ENCODE measurements at regions not wholly inside any gene's neighbourhood (a gene's known extent, or its start where the extent isn't known, plus 50 kb on each side); places are given as distances from the start of the nearest gene placed in this dataset.

GRCh38 chr6:93123585-93123984, 295.8 kb downstream of the EPHA7 start:
- no peak overlapping the region for H3K27ac ChIP-seq (ENCODE audit: low read length)
- H3K36me3 ChIP-seq (ENCODE audit: insufficient read depth, low read depth, low read length) = no peaks in the 10 kb centered on the region
- no peaks in the 10 kb centered on the region for H3K27me3 ChIP-seq (ENCODE audit: insufficient read depth, low read length)
- peaks cover 5% of the 10 kb centered on the region; the same call in 1 of the 2 replicates for H3K9me3 ChIP-seq (ENCODE audit: insufficient read depth, low read depth, low read length)
- peaks cover 19% of the 10 kb centered on the region; the same call in 1 of the 2 replicates for H3K4me1 ChIP-seq (ENCODE audit: insufficient read depth, low read length)
- H3K9ac ChIP-seq (ENCODE audit: low read depth, low read length) = no peak overlapping the region
- no peak overlapping the region for H3K4me3 ChIP-seq (ENCODE audit: low read length)

GRCh38 chr6:93120154-93120742, 299.1 kb downstream of the EPHA7 start:
- no peak overlapping the region for H3K9ac ChIP-seq (ENCODE audit: low read depth, low read length)
- H3K4me3 ChIP-seq (ENCODE audit: low read length) = no peak overlapping the region
- H3K9me3 ChIP-seq (ENCODE audit: insufficient read depth, low read depth, low read length) = no peaks in the 10 kb centered on the region
- no peak overlapping the region for H3K27ac ChIP-seq (ENCODE audit: low read length)
- no peaks in the 10 kb centered on the region for H3K27me3 ChIP-seq (ENCODE audit: insufficient read depth, low read length)
- no peaks in the 10 kb centered on the region for H3K36me3 ChIP-seq (ENCODE audit: insufficient read depth, low read depth, low read length)
- peaks cover 32% of the 10 kb centered on the region; the same call in 1 of the 2 replicates for H3K4me1 ChIP-seq (ENCODE audit: insufficient read depth, low read length)

DNA sequence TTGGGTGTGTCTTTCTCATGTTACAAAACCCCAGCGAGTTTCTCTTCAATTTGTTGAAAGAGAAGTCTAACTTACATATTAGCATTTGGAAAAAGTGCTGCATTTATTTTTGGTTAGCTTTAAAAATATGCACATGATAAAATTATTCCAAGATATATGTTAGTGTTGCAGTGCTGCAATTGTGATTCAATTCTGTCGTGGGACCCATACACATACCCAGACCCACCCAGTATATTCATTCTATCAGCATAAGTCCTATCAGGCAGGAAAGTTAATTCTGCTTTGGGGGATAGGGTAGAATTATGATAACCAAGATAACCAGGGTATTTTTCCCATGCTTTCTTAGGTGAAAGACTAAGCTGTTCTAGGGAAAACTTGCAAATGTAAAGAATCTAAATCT, 313.5 kb downstream of the EPHA7 start:
- H3K9me3 ChIP-seq (ENCODE audit: insufficient read depth, low read depth, low read length) = peaks cover 2% of the 10 kb centered on the region; the same call in 1 of the 2 replicates
- H3K36me3 ChIP-seq (ENCODE audit: insufficient read depth, low read depth, low read length) = no peaks in the 10 kb centered on the region
- H3K9ac ChIP-seq (ENCODE audit: low read depth, low read length) = no peak overlapping the region
- no peak overlapping the region for H3K4me3 ChIP-seq (ENCODE audit: low read length)
- H3K27me3 ChIP-seq (ENCODE audit: insufficient read depth, low read length) = no peaks in the 10 kb centered on the region
- no peak overlapping the region for H3K27ac ChIP-seq (ENCODE audit: low read length)
- no peaks in the 10 kb centered on the region for H3K4me1 ChIP-seq (ENCODE audit: insufficient read depth, low read length)

GRCh38 chr6:93105017-93105416, 314.3 kb downstream of the EPHA7 start:
- no peak overlapping the region for H3K27ac ChIP-seq (ENCODE audit: low read length)

DNA sequence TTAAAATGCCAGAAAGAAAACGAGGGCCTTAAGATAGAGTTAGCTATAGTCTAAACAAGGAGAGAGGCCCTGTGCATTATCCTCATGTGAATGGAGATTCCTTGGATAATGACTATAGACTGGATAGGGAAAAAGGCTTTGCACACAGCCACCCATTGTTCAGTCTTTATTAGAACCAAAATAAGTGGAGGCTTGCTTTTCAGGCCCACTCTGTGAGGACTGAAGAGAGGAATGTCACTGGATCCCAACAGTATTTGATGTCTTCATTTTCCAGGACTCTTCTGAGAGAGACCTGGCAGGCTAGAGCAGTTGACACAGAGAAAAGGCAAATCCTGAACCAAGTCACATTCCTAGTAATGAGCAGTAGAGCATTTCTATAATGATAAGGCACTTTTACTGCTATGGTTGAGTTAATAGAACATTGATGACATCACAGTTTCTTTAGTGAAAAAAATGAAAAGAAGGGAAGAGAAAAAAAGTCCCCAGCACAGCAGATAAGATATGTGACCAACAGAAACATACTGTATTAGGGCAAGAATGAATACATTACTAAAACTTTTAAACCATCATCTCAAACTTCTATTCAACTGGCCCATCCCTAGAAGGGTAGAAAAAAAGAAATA, 315.1 kb downstream of the EPHA7 start:
- no peaks in the 10 kb centered on the region for H3K27me3 ChIP-seq (ENCODE audit: insufficient read depth, low read length)
- H3K4me1 ChIP-seq (ENCODE audit: insufficient read depth, low read length) = no peaks in the 10 kb centered on the region
- H3K9me3 ChIP-seq (ENCODE audit: insufficient read depth, low read depth, low read length) = peaks cover 4% of the 10 kb centered on the region; the same call in 1 of the 2 replicates
- no peaks in the 10 kb centered on the region for H3K36me3 ChIP-seq (ENCODE audit: insufficient read depth, low read depth, low read length)
- H3K27ac ChIP-seq (ENCODE audit: low read length) = no peak overlapping the region
- H3K4me3 ChIP-seq (ENCODE audit: low read length) = no peak overlapping the region
- H3K9ac ChIP-seq (ENCODE audit: low read depth, low read length) = no peak overlapping the region

More at GRCh38 chr6:93105017-93105416, 314.3 kb downstream of the EPHA7 start:
- H3K36me3 ChIP-seq (ENCODE audit: insufficient read depth, low read depth, low read length) = no peaks in the 10 kb centered on the region
- peaks cover 4% of the 10 kb centered on the region; the same call in 1 of the 2 replicates for H3K9me3 ChIP-seq (ENCODE audit: insufficient read depth, low read depth, low read length)
- no peaks in the 10 kb centered on the region for H3K27me3 ChIP-seq (ENCODE audit: insufficient read depth, low read length)
- H3K4me1 ChIP-seq (ENCODE audit: insufficient read depth, low read length) = no peaks in the 10 kb centered on the region
- H3K9ac ChIP-seq (ENCODE audit: low read depth, low read length) = no peak overlapping the region
- H3K4me3 ChIP-seq (ENCODE audit: low read length) = no peak overlapping the region

DNA sequence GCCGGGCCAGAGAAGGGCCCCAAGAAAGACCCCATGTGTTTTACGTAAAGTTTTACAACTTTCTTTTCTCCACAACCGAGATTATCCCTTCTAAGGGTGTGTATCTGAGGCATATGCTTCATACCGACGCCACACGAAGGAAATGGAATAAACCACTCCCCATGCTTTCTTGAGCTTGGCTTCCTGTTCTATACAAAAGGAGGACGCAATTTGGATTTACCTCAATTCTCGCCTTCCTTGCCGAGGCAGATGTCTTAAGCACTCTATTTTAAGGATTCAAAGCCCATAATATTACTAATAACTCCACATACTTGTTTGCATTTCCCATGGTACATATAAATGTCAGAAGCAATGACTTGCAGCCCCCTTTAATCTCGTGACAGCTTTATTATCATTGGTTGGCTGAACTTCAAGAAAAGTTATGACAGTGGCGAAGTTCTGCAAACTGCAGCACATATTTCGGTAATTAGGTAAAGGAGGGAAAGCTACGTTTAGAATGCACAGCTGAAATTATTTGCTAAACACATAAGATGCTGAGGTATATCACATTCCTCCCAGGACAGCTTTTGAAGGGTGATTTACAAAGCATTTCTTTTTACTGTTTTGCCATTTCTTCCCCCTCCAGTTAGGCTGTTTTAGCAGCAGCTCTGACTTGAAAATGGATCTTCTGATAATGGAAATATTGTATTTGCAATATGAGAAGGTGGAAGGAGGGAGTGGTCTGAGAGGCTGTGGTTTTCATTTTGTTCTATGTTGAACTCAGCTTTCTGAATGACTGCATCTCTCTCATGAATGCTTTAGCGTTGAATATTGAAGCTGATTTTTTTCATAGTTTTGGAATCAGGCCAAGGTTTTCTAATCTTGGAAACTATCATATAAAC, 330.5 kb downstream of the EPHA7 start:
- Histone ChIP-seq H3K4me3 (ENCODE audit: low read length) (no peak overlapping the region), H3K9ac (ENCODE audit: low read depth, low read length) (no peak overlapping the region), H3K4me1 (ENCODE audit: insufficient read depth, low read length) (peaks cover 8% of the 10 kb centered on the region; the same call in 1 of the 2 replicates), H3K27ac (ENCODE audit: low read length) (no peak overlapping the region), H3K36me3 (ENCODE audit: insufficient read depth, low read depth, low read length) (no peaks in the 10 kb centered on the region), H3K9me3 (ENCODE audit: insufficient read depth, low read depth, low read length) (no peaks in the 10 kb centered on the region), H3K27me3 (ENCODE audit: insufficient read depth, low read length) (no peaks in the 10 kb centered on the region)

DNA sequence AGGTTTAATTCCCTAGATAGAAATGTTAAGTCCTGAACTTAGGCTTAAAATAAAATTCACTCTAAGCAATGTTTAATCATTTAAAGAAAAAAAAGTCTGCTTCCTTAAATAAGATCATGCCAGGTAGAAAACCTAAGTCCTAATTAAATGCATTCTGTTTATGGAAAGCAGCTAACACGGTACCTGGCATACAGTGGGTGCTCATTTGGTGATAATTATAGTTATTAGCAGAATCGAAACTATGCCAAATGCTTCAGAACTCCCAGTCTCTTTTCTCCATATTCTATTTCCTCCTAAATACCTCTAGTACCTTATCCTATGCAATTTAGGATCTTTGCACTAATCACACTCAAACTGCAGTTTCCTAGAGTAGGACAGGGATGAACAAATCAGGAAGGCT, 331.8 kb downstream of the EPHA7 start:
- H3K9ac ChIP-seq (ENCODE audit: low read depth, low read length) = no peak overlapping the region
- H3K4me3 ChIP-seq (ENCODE audit: low read length) = no peak overlapping the region
- no peaks in the 10 kb centered on the region for H3K36me3 ChIP-seq (ENCODE audit: insufficient read depth, low read depth, low read length)
- H3K27ac ChIP-seq (ENCODE audit: low read length) = no peak overlapping the region
- H3K9me3 ChIP-seq (ENCODE audit: insufficient read depth, low read depth, low read length) = no peaks in the 10 kb centered on the region
- H3K27me3 ChIP-seq (ENCODE audit: insufficient read depth, low read length) = no peaks in the 10 kb centered on the region
- H3K4me1 ChIP-seq (ENCODE audit: insufficient read depth, low read length) = peaks cover 16% of the 10 kb centered on the region; the same call in 1 of the 2 replicates

- H3K4me3 ChIP-seq (ENCODE audit: low read length) = no peak overlapping the region; the same call in 1 of the 2 replicates
- no peaks in the 10 kb centered on the region for H3K27me3 ChIP-seq (ENCODE audit: insufficient read depth, low read length)
- H3K4me1 ChIP-seq (ENCODE audit: insufficient read depth, low read length) = peaks cover 16% of the 10 kb centered on the region; the same call in 1 of the 2 replicates
- no peak overlapping the region for H3K9ac ChIP-seq (ENCODE audit: low read depth, low read length)
- H3K27ac ChIP-seq (ENCODE audit: low read length) = no peak overlapping the region
- no peaks in the 10 kb centered on the region for H3K9me3 ChIP-seq (ENCODE audit: insufficient read depth, low read depth, low read length)
- no peaks in the 10 kb centered on the region for H3K36me3 ChIP-seq (ENCODE audit: insufficient read depth, low read depth, low read length)
Observed at GRCh38 chr6:93086351-93086750, 333.0 kb downstream of the EPHA7 start.

DNA sequence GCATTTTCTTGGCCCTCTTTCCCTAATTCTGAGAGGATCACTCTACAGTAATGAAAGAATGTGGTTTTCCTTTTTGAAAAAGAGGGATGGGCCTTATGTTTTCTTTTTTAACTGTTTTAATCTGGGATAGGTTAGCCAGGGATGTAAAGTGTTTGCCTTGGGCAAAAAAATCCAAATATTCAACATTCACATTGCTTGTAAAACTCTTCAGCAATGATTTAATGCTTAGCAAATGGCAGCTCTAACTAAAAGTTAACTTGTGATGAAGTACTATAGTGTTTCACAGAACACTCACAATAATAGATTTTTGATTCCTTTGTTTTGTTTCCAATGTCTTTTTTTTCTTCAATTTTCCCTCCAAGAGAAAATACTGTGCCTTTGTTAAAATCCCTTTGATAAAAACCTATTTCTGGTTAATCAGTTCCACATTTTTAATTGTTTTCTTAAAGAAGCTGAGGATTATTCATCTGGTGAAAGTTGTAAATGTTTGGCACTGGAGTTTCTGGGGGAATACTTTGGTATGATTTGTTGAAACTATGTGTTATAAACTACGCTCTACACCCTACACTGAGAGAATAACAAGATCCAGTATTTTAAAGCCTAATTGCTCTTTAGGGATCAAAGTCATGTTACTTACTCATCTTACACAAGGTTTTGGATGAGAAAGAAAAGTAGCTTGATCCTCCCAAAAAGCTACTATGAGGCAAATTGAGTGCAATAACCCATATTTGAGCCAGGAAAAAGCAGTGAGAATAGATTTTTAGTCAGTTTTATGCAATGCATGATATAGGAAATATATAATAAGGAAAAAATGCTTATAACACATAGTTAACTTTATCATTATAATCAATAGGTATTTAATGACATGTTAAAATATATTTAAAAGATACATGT, 335.8 kb downstream of the EPHA7 start:
- Histone ChIP-seq H3K4me1 (ENCODE audit: insufficient read depth, low read length) (peaks cover 13% of the 10 kb centered on the region; the same call in 1 of the 2 replicates), H3K27ac (ENCODE audit: low read length) (no peak overlapping the region)

DNA sequence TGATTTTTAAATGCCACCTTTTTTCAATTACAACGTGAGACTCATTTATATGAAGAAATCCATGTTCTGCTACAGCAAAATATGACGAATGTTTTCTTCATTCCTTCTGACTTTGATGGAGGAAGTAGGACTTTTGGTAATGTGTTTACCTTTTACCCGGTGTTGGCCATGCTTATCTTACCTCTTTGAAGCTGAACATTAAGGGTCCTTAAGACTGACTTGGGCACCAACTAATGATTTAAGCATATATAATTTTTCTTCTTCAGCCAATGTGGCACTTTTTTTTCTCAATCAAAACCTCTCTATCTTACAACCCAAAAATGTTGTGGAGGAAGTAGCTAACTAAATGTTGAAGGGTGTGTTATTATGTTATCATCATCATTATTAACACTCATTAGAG, 337.5 kb downstream of the EPHA7 start:
- Histone ChIP-seq H3K9me3 (ENCODE audit: insufficient read depth, low read depth, low read length) (no peaks in the 10 kb centered on the region), H3K4me3 (ENCODE audit: low read length) (no peak overlapping the region), H3K4me1 (ENCODE audit: insufficient read depth, low read length) (peaks cover 13% of the 10 kb centered on the region; the same call in 1 of the 2 replicates), H3K27me3 (ENCODE audit: insufficient read depth, low read length) (peaks cover 14% of the 10 kb centered on the region; the same call in 1 of the 2 replicates), H3K27ac (ENCODE audit: low read length) (no peak overlapping the region), H3K36me3 (ENCODE audit: insufficient read depth, low read depth, low read length) (no peaks in the 10 kb centered on the region), H3K9ac (ENCODE audit: low read depth, low read length) (no peak overlapping the region)

More for the DNA sequence above, 335.8 kb downstream of the EPHA7 start:
- Histone ChIP-seq H3K9me3 (ENCODE audit: insufficient read depth, low read depth, low read length) (no peaks in the 10 kb centered on the region), H3K9ac (ENCODE audit: low read depth, low read length) (no peak overlapping the region), H3K27me3 (ENCODE audit: insufficient read depth, low read length) (peaks cover 14% of the 10 kb centered on the region; the same call in 1 of the 2 replicates), H3K36me3 (ENCODE audit: insufficient read depth, low read depth, low read length) (no peaks in the 10 kb centered on the region), H3K4me3 (ENCODE audit: low read length) (no peak overlapping the region)

DNA sequence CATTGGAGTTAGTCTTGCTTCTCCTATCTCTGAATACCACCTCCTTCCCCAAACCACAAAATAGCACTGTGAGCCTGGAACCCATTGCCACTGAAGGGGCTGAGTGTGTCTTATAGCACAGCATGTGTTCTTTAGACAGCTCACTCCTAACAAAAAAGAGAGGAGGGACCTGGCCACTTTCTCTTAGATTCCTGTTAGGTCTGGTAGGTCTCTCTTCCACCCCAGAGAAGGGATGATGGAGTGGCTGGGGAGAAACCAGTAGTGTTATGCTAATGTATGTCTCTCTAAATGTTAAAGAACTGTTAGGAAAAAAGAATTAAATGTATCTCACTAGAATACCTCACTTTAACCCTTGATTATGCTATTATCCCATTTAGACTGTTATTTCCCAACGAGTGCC, 340.3 kb downstream of the EPHA7 start:
- peaks cover 14% of the 10 kb centered on the region; the same call in 1 of the 2 replicates for H3K27me3 ChIP-seq (ENCODE audit: insufficient read depth, low read length)
- H3K4me1 ChIP-seq (ENCODE audit: insufficient read depth, low read length) = peaks cover 8% of the 10 kb centered on the region; the same call in 1 of the 2 replicates
- H3K9me3 ChIP-seq (ENCODE audit: insufficient read depth, low read depth, low read length) = peaks cover 3% of the 10 kb centered on the region; the same call in 1 of the 2 replicates
- H3K27ac ChIP-seq (ENCODE audit: low read length) = no peak overlapping the region
- no peaks in the 10 kb centered on the region for H3K36me3 ChIP-seq (ENCODE audit: insufficient read depth, low read depth, low read length)
- H3K9ac ChIP-seq (ENCODE audit: low read depth, low read length) = no peak overlapping the region
- H3K4me3 ChIP-seq (ENCODE audit: low read length) = no peak overlapping the region
